AG04449 (cell line): ENCODE measurements at regions not wholly inside any gene's neighbourhood (a gene's known extent, or its start where the extent isn't known, plus 50 kb on each side); places are given as distances from the start of the nearest gene placed in this dataset.
A peak's percentile ranks its signal among the peaks of the same experiment; 100 is the strongest.

ENCODE experiments used
- CTCF ChIA-PET: fragments of 350-600 bp; formaldehyde crosslinking; extraction: SDS; loops from one replicate; lab custom pipeline; 2021; ENCODE audit warnings: antibody characterized with exemption; lab: Yijun Ruan, JAX
- POLR2A ChIA-PET: fragments of 400-600, 350-600 bp; formaldehyde crosslinking; extraction: SDS; loops from one replicate; lab custom pipeline; 2020; ENCODE audit warnings: antibody characterized with exemption, inconsistent platforms; lab: Yijun Ruan, JAX
- DNase-seq: peaks from one replicate; pipeline ENCODE4 v3.0.0-alpha.2; 2010; ENCODE audit warnings: low read depth, low spot score
- H3K4me3 ChIP-seq: 2 replicates; pipeline ENCODE4 v1.5.1; 2011; ENCODE audit warnings: low read depth, mild to moderate bottlenecking, control low read depth, low read length
- TF ChIP-seq, protein P1 (sequence below): IDR thresholded peaks from one replicate; pipeline ENCODE4 v1.5.1; 2011; ENCODE audit warnings: mild to moderate bottlenecking, moderate library complexity, low read length, control low read depth, inconsistent platforms; ENCODE audit not compliant: insufficient read depth; ENCODE audit errors: missing control alignments

- POLR2A ChIA-PET: no interaction called here
- no peak overlapping the region for H3K4me3 ChIP-seq
- TF ChIP-seq, protein P1, sequence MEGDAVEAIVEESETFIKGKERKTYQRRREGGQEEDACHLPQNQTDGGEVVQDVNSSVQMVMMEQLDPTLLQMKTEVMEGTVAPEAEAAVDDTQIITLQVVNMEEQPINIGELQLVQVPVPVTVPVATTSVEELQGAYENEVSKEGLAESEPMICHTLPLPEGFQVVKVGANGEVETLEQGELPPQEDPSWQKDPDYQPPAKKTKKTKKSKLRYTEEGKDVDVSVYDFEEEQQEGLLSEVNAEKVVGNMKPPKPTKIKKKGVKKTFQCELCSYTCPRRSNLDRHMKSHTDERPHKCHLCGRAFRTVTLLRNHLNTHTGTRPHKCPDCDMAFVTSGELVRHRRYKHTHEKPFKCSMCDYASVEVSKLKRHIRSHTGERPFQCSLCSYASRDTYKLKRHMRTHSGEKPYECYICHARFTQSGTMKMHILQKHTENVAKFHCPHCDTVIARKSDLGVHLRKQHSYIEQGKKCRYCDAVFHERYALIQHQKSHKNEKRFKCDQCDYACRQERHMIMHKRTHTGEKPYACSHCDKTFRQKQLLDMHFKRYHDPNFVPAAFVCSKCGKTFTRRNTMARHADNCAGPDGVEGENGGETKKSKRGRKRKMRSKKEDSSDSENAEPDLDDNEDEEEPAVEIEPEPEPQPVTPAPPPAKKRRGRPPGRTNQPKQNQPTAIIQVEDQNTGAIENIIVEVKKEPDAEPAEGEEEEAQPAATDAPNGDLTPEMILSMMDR: no peak
- CTCF ChIA-PET: interaction anchor here (1.0 to 1.7 kb wide), 4 partner anchors 9 to 299 kb away, joined by 3 to 9 read pairs (median 4); no protein-coding TSS in a partner anchor
- no peak for DNase-seq
Observed at GRCh38 chr3:187618722-187619121, 51.5 kb downstream of the SST start.

DNA sequence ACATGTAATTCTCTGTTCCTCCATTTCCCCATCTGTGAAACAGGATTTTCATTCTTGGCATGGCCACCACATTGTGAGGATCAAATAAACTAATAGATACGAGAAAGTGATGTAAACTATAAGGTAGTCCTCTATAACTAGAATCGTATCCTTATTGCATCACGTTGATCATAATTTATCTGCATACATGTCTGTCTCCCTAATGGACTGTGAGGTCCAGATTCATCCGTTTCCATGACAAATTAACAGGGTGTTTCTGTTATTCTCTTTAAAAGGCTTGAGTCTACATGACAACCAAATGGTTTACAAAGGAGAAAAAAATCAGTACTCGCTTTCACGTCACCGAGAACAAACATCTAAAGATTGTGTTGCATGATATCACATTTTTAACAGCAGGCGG is 53.0 kb downstream of the SST start:
- DNase-seq: no peak
- TF ChIP-seq, protein P1: no peak
- ChIA-PET CTCF (interaction anchor here (0.7 to 3.7 kb wide), 6 partner anchors 10 to 299 kb away, joined by 3 to 47 read pairs (median 9); no protein-coding TSS in a partner anchor), POLR2A (no interaction called here)
- H3K4me3 ChIP-seq: no peak overlapping the region

- ChIA-PET CTCF (interaction anchor here (0.6 to 3.7 kb wide), 21 partner anchors 9 to 393 kb away, joined by 3 to 47 read pairs (median 5); no protein-coding TSS in a partner anchor), POLR2A (no interaction called here)
- TF ChIP-seq, protein P1: peak; percentile 66
- H3K4me3 ChIP-seq: no peak overlapping the region
- DNase-seq: no peak
Observed at GRCh38 chr3:187616307-187616972, 53.8 kb downstream of the SST start.

GRCh38 chr3:187615630-187616029 is 54.6 kb downstream of the SST start:
- H3K4me3 ChIP-seq: no peak overlapping the region
- ChIA-PET POLR2A (no interaction called here), CTCF (interaction anchor here (0.6 to 3.7 kb wide), 20 partner anchors 8 to 392 kb away, joined by 3 to 47 read pairs (median 6); no protein-coding TSS in a partner anchor)
- DNase-seq: no peak
- TF ChIP-seq, protein P1: no peak

- ChIA-PET CTCF (interaction anchor here (1.1 to 3.2 kb wide), 3 partner anchors 9 to 293 kb away, joined by 3 to 17 read pairs (median 4); no protein-coding TSS in a partner anchor), POLR2A (no interaction called here)
- no peak overlapping the region for H3K4me3 ChIP-seq
- no peak for DNase-seq
- TF ChIP-seq, protein P1: no peak
Observed at GRCh38 chr3:187612656-187613055, 57.5 kb downstream of the SST start.

DNA sequence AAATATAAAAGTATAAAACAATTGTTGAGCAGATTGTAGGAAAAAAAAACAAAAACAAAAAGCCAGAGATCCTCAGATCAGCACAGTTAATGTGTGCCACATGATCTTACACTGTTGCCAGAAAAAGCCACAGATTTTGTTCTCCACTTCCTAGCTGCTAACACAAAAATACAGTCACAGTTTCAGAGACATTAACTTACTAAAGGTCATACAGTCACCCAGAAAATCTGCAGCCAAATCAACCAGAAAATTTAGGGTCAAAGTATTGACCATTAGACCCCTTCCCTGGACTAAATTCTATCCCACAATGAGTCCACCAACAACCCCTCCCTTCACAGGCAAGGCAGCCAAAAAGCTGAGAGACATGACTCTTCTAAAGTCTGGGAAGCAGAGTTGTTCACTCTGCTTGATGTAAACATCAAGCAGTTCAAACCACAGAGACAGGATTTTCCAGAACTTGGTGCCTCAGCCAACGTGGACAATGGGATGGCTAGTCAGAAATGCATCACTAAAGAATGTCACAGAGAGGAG is 59.1 kb downstream of the SST start:
- ChIA-PET POLR2A (interaction anchor here (0.6 kb wide), 1 partner anchor 400 kb away, joined by 4 read pairs; no protein-coding TSS in a partner anchor), CTCF (interaction anchor here (0.9 to 3.2 kb wide), 3 partner anchors 68 to 391 kb away, joined by 3 to 17 read pairs (median 17); no protein-coding TSS in a partner anchor)
- TF ChIP-seq, protein P1: no peak
- DNase-seq: no peak
- H3K4me3 ChIP-seq: no peak overlapping the region
